ENCODE measurements at regions not wholly inside any gene's neighbourhood (a gene's known extent, or its start where the extent isn't known, plus 50 kb on each side); places are given as distances from the start of the nearest gene placed in this dataset.

GRCh38 chr3:117473981-117474538 is 764.5 kb downstream of the TUSC7 start:
- no peak for DNase-seq

- DNase-seq, result no peak
These were observed 767.0 kb downstream of the TUSC7 start for GRCh38 chr3:117476572-117476971.

GRCh38 chr3:117477214-117477755 is 767.7 kb downstream of the TUSC7 start:
- no peak for DNase-seq

- DNase-seq, result no peak
These were observed 769.5 kb downstream of the TUSC7 start for GRCh38 chr3:117479095-117479494.

- DNase-seq, result peak; percentile 2
These were observed 770.9 kb downstream of the TUSC7 start for GRCh38 chr3:117480525-117480924.

GRCh38 chr3:117480972-117481371 is 771.4 kb downstream of the TUSC7 start:
- no peak for DNase-seq

- DNase-seq, result no peak
These were observed 774.3 kb downstream of the TUSC7 start for GRCh38 chr3:117483839-117484238.

GRCh38 chr3:117485841-117486240 is 776.3 kb downstream of the TUSC7 start:
- no peak for DNase-seq

GRCh38 chr3:117486719-117487716 is 777.4 kb downstream of the TUSC7 start:
- peak; percentile 20 for DNase-seq

- no peak for DNase-seq
These were observed 779.4 kb downstream of the TUSC7 start for GRCh38 chr3:117488983-117489382.

- DNase-seq, result no peak
These were observed 780.1 kb downstream of the TUSC7 start for GRCh38 chr3:117489663-117490079.

GRCh38 chr3:117490716-117491115 is 781.1 kb downstream of the TUSC7 start:
- DNase-seq, result no peak

- no peak for DNase-seq
These were observed 786.0 kb downstream of the TUSC7 start for GRCh38 chr3:117495620-117496019.

- DNase-seq, result no peak
These were observed 789.8 kb downstream of the TUSC7 start for GRCh38 chr3:117499189-117499870.

GRCh38 chr3:117507958-117508357 is 798.4 kb downstream of the TUSC7 start:
- DNase-seq, result no peak

GRCh38 chr3:117509858-117510257 is 800.3 kb downstream of the TUSC7 start:
- no peak for DNase-seq

GRCh38 chr3:117510396-117510795 is 800.8 kb downstream of the TUSC7 start:
- DNase-seq, result no peak

- DNase-seq, result no peak
These were observed 803.4 kb downstream of the TUSC7 start for GRCh38 chr3:117512975-117513374.

GRCh38 chr3:117515309-117515708 is 805.7 kb downstream of the TUSC7 start:
- no peak for DNase-seq

GRCh38 chr3:117518364-117518763 is 808.8 kb downstream of the TUSC7 start:
- no peak for DNase-seq

- DNase-seq, result no peak
These were observed 810.2 kb downstream of the TUSC7 start for GRCh38 chr3:117519776-117520175.

- DNase-seq, result no peak
These were observed 811.0 kb downstream of the TUSC7 start for GRCh38 chr3:117520582-117520981.

- DNase-seq, result no peak
These were observed 813.8 kb downstream of the TUSC7 start for GRCh38 chr3:117523418-117523817.

All from tongue (tissue), 1 donor.